Parathyroid adenoma (tissue), 2 donors: ENCODE measurements at regions not wholly inside any gene's neighbourhood (a gene's known extent, or its start where the extent isn't known, plus 50 kb on each side); places are given as distances from the start of the nearest gene placed in this dataset.

Experiments used
- H2AFZ ChIP-seq: fragments of 300-600 bp; sonication (generic); one replicate; pipeline ENCODE4 v1.7.0; 2017; ENCODE audit warnings: antibody characterized with exemption, mild to moderate bottlenecking
- H3K27ac ChIP-seq: fragments of 300-600 bp; sonication (generic); one replicate; pipeline ENCODE4 v1.7.0; 2017
- H3K27me3 ChIP-seq: fragments of 300-600 bp; sonication (generic); one replicate; pipeline ENCODE4 v1.7.0; 2017; ENCODE audit warnings: low read length; ENCODE audit not compliant: control insufficient read depth, insufficient read depth
- H3K36me3 ChIP-seq: fragments of 300-600 bp; sonication (generic); one replicate; pipeline ENCODE4 v1.7.0; 2017; ENCODE audit warnings: low read length; ENCODE audit not compliant: control insufficient read depth, insufficient read depth
- H3K4me1 ChIP-seq: fragments of 300-600 bp; sonication (generic); one replicate; pipeline ENCODE4 v1.7.0; 2017; ENCODE audit warnings: control low read depth
- H3K4me2 ChIP-seq: fragments of 300-600 bp; sonication (generic); one replicate; pipeline ENCODE4 v1.7.0; 2017; ENCODE audit warnings: low read length
- H3K4me3 ChIP-seq: fragments of 300-600 bp; sonication (generic); one replicate; pipeline ENCODE4 v1.7.0; 2017; ENCODE audit warnings: low read depth, low read length
- H3K79me2 ChIP-seq: fragments of 300-600 bp; sonication (generic); one replicate; pipeline ENCODE4 v1.7.0; 2017; ENCODE audit warnings: control low read depth
- H3K9ac ChIP-seq: fragments of 300-600 bp; sonication (generic); one replicate; pipeline ENCODE4 v1.7.0; 2017; ENCODE audit warnings: mild to moderate bottlenecking
- H3K9me3 ChIP-seq: fragments of 300-600 bp; sonication (generic); one replicate; pipeline ENCODE4 v1.7.0; 2017; ENCODE audit warnings: low read length; ENCODE audit not compliant: control insufficient read depth
- CTCF ChIP-seq: fragments of 300-600 bp; sonication (generic); IDR thresholded peaks from one replicate; pipeline ENCODE4 v1.7.0; 2017; ENCODE audit warnings: antibody characterized with exemption, mild to moderate bottlenecking
- donor health status: primary hyperparathyroidism.

GRCh38 chr19:32010071-32010470 is 335.3 kb upstream of the ZNF507 start:
- Histone ChIP-seq H3K4me3 (no peak overlapping the region), H3K4me1 (no peaks in the 10 kb centered on the region), H2AFZ (no peak overlapping the region), H3K36me3 (no peaks in the 10 kb centered on the region), H3K27me3 (no peaks in the 10 kb centered on the region), H3K9me3 (no peaks in the 10 kb centered on the region), H3K9ac (no peak overlapping the region), H3K4me2 (no peak overlapping the region), H3K79me2 (no peaks in the 10 kb centered on the region), H3K27ac (no peak overlapping the region)
- TF ChIP-seq CTCF, result no peak

GRCh38 chr19:32012206-32012605 is 333.2 kb upstream of the ZNF507 start:
- no peak overlapping the region for H3K4me3 ChIP-seq
- H3K27ac ChIP-seq, result no peak overlapping the region
- no peaks in the 10 kb centered on the region for H3K36me3 ChIP-seq
- no peaks in the 10 kb centered on the region for H3K79me2 ChIP-seq
- no peak overlapping the region for H2AFZ ChIP-seq
- H3K9ac ChIP-seq, result no peak overlapping the region
- no peaks in the 10 kb centered on the region for H3K9me3 ChIP-seq
- no peak for TF ChIP-seq CTCF
- H3K4me2 ChIP-seq, result no peak overlapping the region
- H3K27me3 ChIP-seq, result no peaks in the 10 kb centered on the region
- no peaks in the 10 kb centered on the region for H3K4me1 ChIP-seq

GRCh38 chr19:32012886-32013631 is 332.4 kb upstream of the ZNF507 start:
- Histone ChIP-seq H3K36me3 (no peaks in the 10 kb centered on the region), H2AFZ (no peak overlapping the region), H3K27ac (no peak overlapping the region), H3K4me3 (no peak overlapping the region), H3K79me2 (no peaks in the 10 kb centered on the region), H3K4me2 (no peak overlapping the region), H3K9me3 (no peaks in the 10 kb centered on the region), H3K27me3 (no peaks in the 10 kb centered on the region), H3K9ac (no peak overlapping the region), H3K4me1 (no peaks in the 10 kb centered on the region)
- no peak for TF ChIP-seq CTCF

- no peak overlapping the region for H3K4me2 ChIP-seq
- no peaks in the 10 kb centered on the region for H3K27me3 ChIP-seq
- H2AFZ ChIP-seq, result no peak overlapping the region
- H3K9ac ChIP-seq, result no peak overlapping the region
- no peaks in the 10 kb centered on the region for H3K79me2 ChIP-seq
- no peaks in the 10 kb centered on the region for H3K36me3 ChIP-seq
- no peak for TF ChIP-seq CTCF
- H3K27ac ChIP-seq, result no peak overlapping the region
- no peak overlapping the region for H3K4me3 ChIP-seq
- H3K9me3 ChIP-seq, result no peaks in the 10 kb centered on the region
- no peaks in the 10 kb centered on the region for H3K4me1 ChIP-seq
Observed at GRCh38 chr19:32017176-32017953, 328.0 kb upstream of the ZNF507 start.
